GM18867 (cell line): ENCODE measurements at regions not wholly inside any gene's neighbourhood (a gene's known extent, or its start where the extent isn't known, plus 50 kb on each side); places are given as distances from the start of the nearest gene placed in this dataset.

Experiments used
- ATAC-seq: cut with Tn5 transposase; IDR thresholded peaks from one replicate; pipeline ENCODE4 v1.9.1; 2021; ENCODE audit warnings: mild to moderate bottlenecking, moderate library complexity; ENCODE audit not compliant: unreplicated experiment

GRCh38 chr1:88089961-88090360, 594.1 kb upstream of the PKN2 start:
- no peak for ATAC-seq

GRCh38 chr1:88098881-88099280, 585.2 kb upstream of the PKN2 start:
- ATAC-seq, result no peak

GRCh38 chr1:88101041-88101440, 583.0 kb upstream of the PKN2 start:
- ATAC-seq, result no peak

- no peak for ATAC-seq
These were observed 579.8 kb upstream of the PKN2 start for GRCh38 chr1:88104236-88104635.

GRCh38 chr1:88104886-88105285, 579.2 kb upstream of the PKN2 start:
- no peak for ATAC-seq

- ATAC-seq, result no peak
These were observed 572.3 kb upstream of the PKN2 start for GRCh38 chr1:88111816-88112215.

GRCh38 chr1:88117597-88117996, 566.5 kb upstream of the PKN2 start:
- ATAC-seq, result no peak

- no peak for ATAC-seq
These were observed 565.8 kb upstream of the PKN2 start for GRCh38 chr1:88118176-88118845.

GRCh38 chr1:88124614-88125013, 559.5 kb upstream of the PKN2 start:
- ATAC-seq, result no peak

GRCh38 chr1:88126467-88126866, 557.6 kb upstream of the PKN2 start:
- no peak for ATAC-seq

GRCh38 chr1:88133991-88134390, 550.1 kb upstream of the PKN2 start:
- no peak for ATAC-seq

- ATAC-seq, result no peak
These were observed 548.8 kb upstream of the PKN2 start for GRCh38 chr1:88134983-88135921.

GRCh38 chr1:88139633-88140032, 544.4 kb upstream of the PKN2 start:
- no peak for ATAC-seq

GRCh38 chr1:88140325-88140724, 543.7 kb upstream of the PKN2 start:
- ATAC-seq, result peak; percentile 52

- no peak for ATAC-seq
These were observed 542.5 kb upstream of the PKN2 start for GRCh38 chr1:88141499-88142074.

GRCh38 chr1:88145752-88146151, 538.3 kb upstream of the PKN2 start:
- no peak for ATAC-seq

- no peak for ATAC-seq
These were observed 534.4 kb upstream of the PKN2 start for GRCh38 chr1:88149686-88150085.

GRCh38 chr1:88150330-88150729, 533.7 kb upstream of the PKN2 start:
- ATAC-seq, result no peak

GRCh38 chr1:88163187-88163586, 520.9 kb upstream of the PKN2 start:
- no peak for ATAC-seq

- ATAC-seq, result peak; percentile 58
These were observed 515.9 kb upstream of the PKN2 start for GRCh38 chr1:88168126-88168525.

GRCh38 chr1:88169139-88169538, 514.9 kb upstream of the PKN2 start:
- ATAC-seq, result no peak

GRCh38 chr1:88169939-88170338, 514.1 kb upstream of the PKN2 start:
- no peak for ATAC-seq
